GM23338 (cell line): ENCODE measurements at regions not wholly inside any gene's neighbourhood (a gene's known extent, or its start where the extent isn't known, plus 50 kb on each side); places are given as distances from the start of the nearest gene placed in this dataset.

Experiments
- ATAC-seq: fragments of 200-7000 bp; cut with Tn5 transposase; 3 replicates; pipeline ENCODE4 v1.9.1; 2020
- DNase-seq: peaks from one replicate; pipeline ENCODE4 v3.0.0-alpha.2; 2015; ENCODE audit warnings: low spot score
- H2AFZ ChIP-seq: fragments of 200-600 bp; sonication (generic); 2 replicates; pipeline ENCODE4 v1.8.0; 2016; ENCODE audit warnings: antibody characterized with exemption, mild to moderate bottlenecking, moderate library complexity
- H3F3A ChIP-seq: fragments of 200-600 bp; sonication (generic); replicated peaks from 2 replicates; pipeline ENCODE4 v1.8.0; 2017; ENCODE audit warnings: antibody characterized with exemption, mixed run types, low read depth
- H3K27ac ChIP-seq: fragments of 200-600 bp; sonication (generic); 2 replicates; pipeline ENCODE4 v1.6.1; 2016; ENCODE audit warnings: low read depth
- H3K27me3 ChIP-seq: fragments of 200-600 bp; sonication (generic); 2 replicates; pipeline ENCODE4 v1.8.0; 2016; ENCODE audit warnings: mild to moderate bottlenecking, mixed run types, moderate library complexity; ENCODE audit not compliant: insufficient read depth
- H3K36me3 ChIP-seq: fragments of 200-600 bp; sonication (generic); 2 replicates; pipeline ENCODE4 v1.8.0; 2016; ENCODE audit warnings: mild to moderate bottlenecking; ENCODE audit not compliant: insufficient read depth
- H3K4me1 ChIP-seq: fragments of 200-600 bp; sonication (generic); 2 replicates; pipeline ENCODE4 v1.8.0; 2016; ENCODE audit warnings: mild to moderate bottlenecking, moderate library complexity; ENCODE audit not compliant: insufficient read depth
- H3K4me2 ChIP-seq: fragments of 200-600 bp; sonication (generic); 2 replicates; pipeline ENCODE4 v1.7.1; 2017; ENCODE audit warnings: mixed run types
- H3K4me3 ChIP-seq: fragments of 200-600 bp; sonication (generic); 2 replicates; pipeline ENCODE4 v1.6.1; 2016; ENCODE audit warnings: mixed run types
- H3K79me2 ChIP-seq: fragments of 200-600 bp; sonication (generic); replicated peaks from 2 replicates; pipeline ENCODE4 v1.8.0; 2017; ENCODE audit warnings: mild to moderate bottlenecking; ENCODE audit not compliant: insufficient read depth
- H3K9me2 ChIP-seq: fragments of 200-600 bp; sonication (generic); 2 replicates; pipeline ENCODE4 v1.8.0; 2017; ENCODE audit not compliant: insufficient read depth
- H4K20me1 ChIP-seq: fragments of 200-600 bp; sonication (generic); replicated peaks from 2 replicates; pipeline ENCODE4 v1.8.0; 2017; ENCODE audit warnings: mild to moderate bottlenecking; ENCODE audit not compliant: insufficient read depth
- H3K27ac Mint-ChIP-seq: 2 replicates; pipeline ENCODE4 v1.8.0; 2020; ENCODE audit warnings: inconsistent platforms, mild to moderate bottlenecking, moderate library complexity, mixed read lengths
- H3K27me3 Mint-ChIP-seq: 3 replicates; pipeline ENCODE4 v1.8.0; 2022; ENCODE audit warnings: low read depth, mild to moderate bottlenecking, moderate library complexity, mixed read lengths, inconsistent platforms; ENCODE audit not compliant: insufficient read depth, poor library complexity
- H3K36me3 Mint-ChIP-seq: 3 replicates; pipeline ENCODE4 v1.8.0; 2021; ENCODE audit warnings: low read depth, mild to moderate bottlenecking, inconsistent platforms, moderate library complexity, mixed read lengths
- H3K4me1 Mint-ChIP-seq: 3 replicates; pipeline ENCODE4 v1.8.0; 2020; ENCODE audit warnings: mild to moderate bottlenecking, inconsistent platforms, mixed read lengths
- H3K4me3 Mint-ChIP-seq: 3 replicates; pipeline ENCODE4 v1.8.0; 2021; ENCODE audit warnings: moderate library complexity, mild to moderate bottlenecking, inconsistent platforms, mixed read lengths
- H3K9me3 Mint-ChIP-seq: 3 replicates; pipeline ENCODE4 v1.8.0; 2020; ENCODE audit warnings: moderate library complexity, mild to moderate bottlenecking, inconsistent platforms, mixed read lengths
- EZH2 ChIP-seq: fragments of 200-600 bp; sonication (generic); IDR thresholded peaks from one replicate; pipeline ENCODE4 v1.8.0; 2017; ENCODE audit warnings: antibody characterized with exemption, mild to moderate bottlenecking, low read depth; ENCODE audit not compliant: unreplicated experiment
- EZH2phosphoT487 ChIP-seq: fragments of 200-600 bp; sonication (generic); IDR thresholded peaks from one replicate; pipeline ENCODE4 v1.8.1; 2018; ENCODE audit warnings: antibody characterized with exemption; ENCODE audit not compliant: unreplicated experiment
- JUNB ChIP-seq: IDR thresholded peaks from one replicate; pipeline ENCODE4 v1.6.1; 2016; ENCODE audit warnings: antibody characterized with exemption; ENCODE audit not compliant: unreplicated experiment
- POLR2AphosphoS5 ChIP-seq: IDR thresholded peaks from 2 replicates; pipeline ENCODE4 v1.6.1; 2016; ENCODE audit warnings: antibody characterized with exemption, low read depth
- STAT1 ChIP-seq: IDR thresholded peaks from one replicate; pipeline ENCODE4 v1.6.1; 2016; ENCODE audit warnings: antibody characterized with exemption; ENCODE audit not compliant: unreplicated experiment
- ZNF114 ChIP-seq: fragments of 250-450 bp; sonication (Bioruptor Pico); IDR thresholded peaks from 2 replicates; pipeline ENCODE4 v1.5.0; 2020; ENCODE audit warnings: mild to moderate bottlenecking, moderate library complexity
- ZNF331 ChIP-seq: fragments of 250-450 bp; sonication (Bioruptor Pico); IDR thresholded peaks from 2 replicates; pipeline ENCODE4 v1.5.0; 2020; ENCODE audit warnings: low read depth, mild to moderate bottlenecking, moderate library complexity
- TF ChIP-seq, protein P1 (sequence below): fragments of 250-450 bp; sonication (Bioruptor Pico); IDR thresholded peaks from 2 replicates; pipeline ENCODE4 v1.5.0; 2020; ENCODE audit warnings: mild to moderate bottlenecking, moderate library complexity
- TF ChIP-seq, protein P2 (sequence below): IDR thresholded peaks from 2 replicates; pipeline ENCODE4 v1.6.1; 2016; ENCODE audit warnings: antibody characterized with exemption
- TF ChIP-seq, protein P3 (sequence below): IDR thresholded peaks from one replicate; pipeline ENCODE4 v1.6.1; 2018; ENCODE audit warnings: antibody characterized with exemption; ENCODE audit not compliant: unreplicated experiment

GRCh38 chr1:192941722-192942411 lies 117.3 kb downstream of the UCHL5 start (continued):
- TF ChIP-seq, protein P1, sequence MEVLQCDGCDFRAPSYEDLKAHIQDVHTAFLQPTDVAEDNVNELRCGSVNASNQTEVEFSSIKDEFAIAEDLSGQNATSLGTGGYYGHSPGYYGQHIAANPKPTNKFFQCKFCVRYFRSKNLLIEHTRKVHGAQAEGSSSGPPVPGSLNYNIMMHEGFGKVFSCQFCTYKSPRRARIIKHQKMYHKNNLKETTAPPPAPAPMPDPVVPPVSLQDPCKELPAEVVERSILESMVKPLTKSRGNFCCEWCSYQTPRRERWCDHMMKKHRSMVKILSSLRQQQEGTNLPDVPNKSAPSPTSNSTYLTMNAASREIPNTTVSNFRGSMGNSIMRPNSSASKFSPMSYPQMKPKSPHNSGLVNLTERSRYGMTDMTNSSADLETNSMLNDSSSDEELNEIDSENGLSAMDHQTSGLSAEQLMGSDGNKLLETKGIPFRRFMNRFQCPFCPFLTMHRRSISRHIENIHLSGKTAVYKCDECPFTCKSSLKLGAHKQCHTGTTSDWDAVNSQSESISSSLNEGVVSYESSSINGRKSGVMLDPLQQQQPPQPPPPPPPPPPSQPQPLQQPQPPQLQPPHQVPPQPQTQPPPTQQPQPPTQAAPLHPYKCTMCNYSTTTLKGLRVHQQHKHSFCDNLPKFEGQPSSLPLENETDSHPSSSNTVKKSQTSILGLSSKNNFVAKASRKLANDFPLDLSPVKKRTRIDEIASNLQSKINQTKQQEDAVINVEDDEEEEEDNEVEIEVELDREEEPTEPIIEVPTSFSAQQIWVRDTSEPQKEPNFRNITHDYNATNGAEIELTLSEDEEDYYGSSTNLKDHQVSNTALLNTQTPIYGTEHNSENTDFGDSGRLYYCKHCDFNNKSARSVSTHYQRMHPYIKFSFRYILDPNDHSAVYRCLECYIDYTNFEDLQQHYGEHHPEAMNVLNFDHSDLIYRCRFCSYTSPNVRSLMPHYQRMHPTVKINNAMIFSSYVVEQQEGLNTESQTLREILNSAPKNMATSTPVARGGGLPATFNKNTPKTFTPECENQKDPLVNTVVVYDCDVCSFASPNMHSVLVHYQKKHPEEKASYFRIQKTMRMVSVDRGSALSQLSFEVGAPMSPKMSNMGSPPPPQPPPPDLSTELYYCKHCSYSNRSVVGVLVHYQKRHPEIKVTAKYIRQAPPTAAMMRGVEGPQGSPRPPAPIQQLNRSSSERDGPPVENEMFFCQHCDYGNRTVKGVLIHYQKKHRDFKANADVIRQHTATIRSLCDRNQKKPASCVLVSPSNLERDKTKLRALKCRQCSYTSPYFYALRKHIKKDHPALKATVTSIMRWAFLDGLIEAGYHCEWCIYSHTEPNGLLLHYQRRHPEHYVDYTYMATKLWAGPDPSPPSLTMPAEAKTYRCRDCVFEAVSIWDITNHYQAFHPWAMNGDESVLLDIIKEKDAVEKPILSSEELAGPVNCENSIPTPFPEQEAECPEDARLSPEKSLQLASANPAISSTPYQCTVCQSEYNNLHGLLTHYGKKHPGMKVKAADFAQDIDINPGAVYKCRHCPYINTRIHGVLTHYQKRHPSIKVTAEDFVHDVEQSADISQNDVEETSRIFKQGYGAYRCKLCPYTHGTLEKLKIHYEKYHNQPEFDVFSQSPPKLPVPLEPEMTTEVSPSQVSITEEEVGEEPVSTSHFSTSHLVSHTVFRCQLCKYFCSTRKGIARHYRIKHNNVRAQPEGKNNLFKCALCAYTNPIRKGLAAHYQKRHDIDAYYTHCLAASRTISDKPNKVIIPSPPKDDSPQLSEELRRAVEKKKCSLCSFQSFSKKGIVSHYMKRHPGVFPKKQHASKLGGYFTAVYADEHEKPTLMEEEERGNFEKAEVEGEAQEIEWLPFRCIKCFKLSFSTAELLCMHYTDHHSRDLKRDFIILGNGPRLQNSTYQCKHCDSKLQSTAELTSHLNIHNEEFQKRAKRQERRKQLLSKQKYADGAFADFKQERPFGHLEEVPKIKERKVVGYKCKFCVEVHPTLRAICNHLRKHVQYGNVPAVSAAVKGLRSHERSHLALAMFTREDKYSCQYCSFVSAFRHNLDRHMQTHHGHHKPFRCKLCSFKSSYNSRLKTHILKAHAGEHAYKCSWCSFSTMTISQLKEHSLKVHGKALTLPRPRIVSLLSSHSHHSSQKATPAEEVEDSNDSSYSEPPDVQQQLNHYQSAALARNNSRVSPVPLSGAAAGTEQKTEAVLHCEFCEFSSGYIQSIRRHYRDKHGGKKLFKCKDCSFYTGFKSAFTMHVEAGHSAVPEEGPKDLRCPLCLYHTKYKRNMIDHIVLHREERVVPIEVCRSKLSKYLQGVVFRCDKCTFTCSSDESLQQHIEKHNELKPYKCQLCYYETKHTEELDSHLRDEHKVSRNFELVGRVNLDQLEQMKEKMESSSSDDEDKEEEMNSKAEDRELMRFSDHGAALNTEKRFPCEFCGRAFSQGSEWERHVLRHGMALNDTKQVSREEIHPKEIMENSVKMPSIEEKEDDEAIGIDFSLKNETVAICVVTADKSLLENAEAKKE (CRISPR knock-in tag), result no peak
- TF ChIP-seq POLR2AphosphoS5 (no peak), EZH2 (no peak)

- no peak for ATAC-seq
- H3K4me2 ChIP-seq, result no peak overlapping the region
These were observed 116.1 kb downstream of the UCHL5 start for GRCh38 chr1:192943108-192943507.

GRCh38 chr1:192943522-192943921 lies 115.6 kb downstream of the UCHL5 start:
- Histone ChIP-seq H3K27ac (no peak overlapping the region), H3K4me3 (no peak overlapping the region), H4K20me1 (no peaks in the 10 kb centered on the region), H3K4me2 (no peak overlapping the region), H2AFZ (no peak overlapping the region), H3K36me3 (no peaks in the 10 kb centered on the region), H3F3A (no peaks in the 10 kb centered on the region), H3K27me3 (no peaks in the 10 kb centered on the region), H3K4me1 (no peaks in the 10 kb centered on the region), H3K79me2 (no peaks in the 10 kb centered on the region), H3K9me2 (no peaks in the 10 kb centered on the region)
- DNase-seq (no peak), ATAC-seq (no peak)
- Mint-ChIP-seq H3K36me3 (no peaks in the 10 kb centered on the region), H3K9me3 (no peaks in the 10 kb centered on the region), H3K4me3 (no peak overlapping the region), H3K27ac (no peak overlapping the region), H3K27me3 (no peaks in the 10 kb centered on the region), H3K4me1 (0 out of 3 replicates have a peak, but pooled peaks cover 2% of the 10 kb centered on the region)
- no peak for TF ChIP-seq EZH2phosphoT487
- TF ChIP-seq STAT1, result no peak
- no peak for TF ChIP-seq ZNF114
- TF ChIP-seq, protein P2, sequence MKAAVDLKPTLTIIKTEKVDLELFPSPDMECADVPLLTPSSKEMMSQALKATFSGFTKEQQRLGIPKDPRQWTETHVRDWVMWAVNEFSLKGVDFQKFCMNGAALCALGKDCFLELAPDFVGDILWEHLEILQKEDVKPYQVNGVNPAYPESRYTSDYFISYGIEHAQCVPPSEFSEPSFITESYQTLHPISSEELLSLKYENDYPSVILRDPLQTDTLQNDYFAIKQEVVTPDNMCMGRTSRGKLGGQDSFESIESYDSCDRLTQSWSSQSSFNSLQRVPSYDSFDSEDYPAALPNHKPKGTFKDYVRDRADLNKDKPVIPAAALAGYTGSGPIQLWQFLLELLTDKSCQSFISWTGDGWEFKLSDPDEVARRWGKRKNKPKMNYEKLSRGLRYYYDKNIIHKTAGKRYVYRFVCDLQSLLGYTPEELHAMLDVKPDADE, result no peak
- no peak for TF ChIP-seq JUNB
- no peak for TF ChIP-seq POLR2AphosphoS5
- TF ChIP-seq, protein P3, sequence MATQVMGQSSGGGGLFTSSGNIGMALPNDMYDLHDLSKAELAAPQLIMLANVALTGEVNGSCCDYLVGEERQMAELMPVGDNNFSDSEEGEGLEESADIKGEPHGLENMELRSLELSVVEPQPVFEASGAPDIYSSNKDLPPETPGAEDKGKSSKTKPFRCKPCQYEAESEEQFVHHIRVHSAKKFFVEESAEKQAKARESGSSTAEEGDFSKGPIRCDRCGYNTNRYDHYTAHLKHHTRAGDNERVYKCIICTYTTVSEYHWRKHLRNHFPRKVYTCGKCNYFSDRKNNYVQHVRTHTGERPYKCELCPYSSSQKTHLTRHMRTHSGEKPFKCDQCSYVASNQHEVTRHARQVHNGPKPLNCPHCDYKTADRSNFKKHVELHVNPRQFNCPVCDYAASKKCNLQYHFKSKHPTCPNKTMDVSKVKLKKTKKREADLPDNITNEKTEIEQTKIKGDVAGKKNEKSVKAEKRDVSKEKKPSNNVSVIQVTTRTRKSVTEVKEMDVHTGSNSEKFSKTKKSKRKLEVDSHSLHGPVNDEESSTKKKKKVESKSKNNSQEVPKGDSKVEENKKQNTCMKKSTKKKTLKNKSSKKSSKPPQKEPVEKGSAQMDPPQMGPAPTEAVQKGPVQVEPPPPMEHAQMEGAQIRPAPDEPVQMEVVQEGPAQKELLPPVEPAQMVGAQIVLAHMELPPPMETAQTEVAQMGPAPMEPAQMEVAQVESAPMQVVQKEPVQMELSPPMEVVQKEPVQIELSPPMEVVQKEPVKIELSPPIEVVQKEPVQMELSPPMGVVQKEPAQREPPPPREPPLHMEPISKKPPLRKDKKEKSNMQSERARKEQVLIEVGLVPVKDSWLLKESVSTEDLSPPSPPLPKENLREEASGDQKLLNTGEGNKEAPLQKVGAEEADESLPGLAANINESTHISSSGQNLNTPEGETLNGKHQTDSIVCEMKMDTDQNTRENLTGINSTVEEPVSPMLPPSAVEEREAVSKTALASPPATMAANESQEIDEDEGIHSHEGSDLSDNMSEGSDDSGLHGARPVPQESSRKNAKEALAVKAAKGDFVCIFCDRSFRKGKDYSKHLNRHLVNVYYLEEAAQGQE, result no peak

More at GRCh38 chr1:192943108-192943507, 116.1 kb downstream of the UCHL5 start:
- no peaks in the 10 kb centered on the region for H3K4me1 ChIP-seq
- no peaks in the 10 kb centered on the region for H3K36me3 ChIP-seq
- H3K4me3 Mint-ChIP-seq, result no peak overlapping the region
- no peaks in the 10 kb centered on the region for H3F3A ChIP-seq
- H3K4me3 ChIP-seq, result no peak overlapping the region
- no peak overlapping the region for H2AFZ ChIP-seq
- no peaks in the 10 kb centered on the region for H3K79me2 ChIP-seq
- H3K27me3 Mint-ChIP-seq, result no peaks in the 10 kb centered on the region
- H3K27ac Mint-ChIP-seq, result no peak overlapping the region
- H3K27ac ChIP-seq, result no peak overlapping the region
- H4K20me1 ChIP-seq, result no peaks in the 10 kb centered on the region
- H3K4me1 Mint-ChIP-seq, result 0 out of 3 replicates have a peak, but pooled peaks cover 2% of the 10 kb centered on the region
- no peaks in the 10 kb centered on the region for H3K9me2 ChIP-seq
- DNase-seq, result no peak
- H3K27me3 ChIP-seq, result no peaks in the 10 kb centered on the region
- H3K9me3 Mint-ChIP-seq, result no peaks in the 10 kb centered on the region
- no peak for TF ChIP-seq ZNF331
- H3K36me3 Mint-ChIP-seq, result no peaks in the 10 kb centered on the region
